ENCODE measurements at regions not wholly inside any gene's neighbourhood (a gene's known extent, or its start where the extent isn't known, plus 50 kb on each side); places are given as distances from the start of the nearest gene placed in this dataset.

DNA sequence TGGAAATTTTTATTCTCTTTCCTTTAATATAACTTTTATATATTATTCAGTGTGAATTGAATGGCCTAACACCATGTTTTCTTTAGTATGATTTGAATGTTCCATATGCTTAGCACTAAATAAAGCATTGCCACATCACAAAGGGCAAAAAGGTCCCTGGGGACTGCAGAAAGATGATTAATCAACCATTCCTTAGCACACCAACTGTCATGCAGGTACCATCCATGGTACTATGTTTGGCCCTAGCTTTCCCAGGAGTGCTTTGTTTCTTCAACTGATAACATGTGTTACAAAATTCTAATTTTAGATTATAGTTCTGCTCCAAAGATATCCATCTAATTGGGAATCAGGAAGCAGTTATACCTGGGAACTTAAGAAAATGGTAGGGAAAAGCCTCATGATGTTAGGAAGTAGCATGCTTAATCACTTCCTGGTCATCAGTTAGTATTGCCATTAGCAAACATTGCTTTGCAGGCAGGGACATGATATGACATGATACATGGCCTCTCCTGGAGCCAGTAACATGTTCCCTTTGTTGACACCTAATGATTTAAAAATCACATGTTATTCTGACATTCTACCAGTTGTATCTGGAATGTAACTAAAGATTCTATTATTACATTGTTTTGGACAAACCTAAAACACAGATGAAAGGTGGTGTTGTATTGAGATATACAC lies 712.6 kb upstream of the GBE1 start:
- TF ChIP-seq EZH2 (IDR thresholded peaks at IDR 0.05; ENCODE audit: insufficient read depth, poor library complexity, severe bottlenecking) (no peak), EZH2phosphoT487 (IDR thresholded peaks at IDR 0.05; ENCODE audit: insufficient read depth, low read depth) (no peak)
